Stimulated activated CD4-positive, alpha-beta T cell treated with anti-CD3 and anti-CD28 coated beads, Interleukin-1b, Interleukin-23, amount 100 ng/mL, for 4 hours (primary cell): ENCODE measurements at regions not wholly inside any gene's neighbourhood (a gene's known extent, or its start where the extent isn't known, plus 50 kb on each side); places are given as distances from the start of the nearest gene placed in this dataset.
"Not testable (repeated sequence)": the region's sequence is repeated elsewhere in the genome, so short reads cannot be mapped to it uniquely, and the experiment has no call there.

Experiments
- DNase-seq, 2 donors: peaks; one replicate each; pipeline ENCODE4 v3.0.0-alpha.2; 2020; ENCODE audit warnings: low read depth in 2 of 2

DNA sequence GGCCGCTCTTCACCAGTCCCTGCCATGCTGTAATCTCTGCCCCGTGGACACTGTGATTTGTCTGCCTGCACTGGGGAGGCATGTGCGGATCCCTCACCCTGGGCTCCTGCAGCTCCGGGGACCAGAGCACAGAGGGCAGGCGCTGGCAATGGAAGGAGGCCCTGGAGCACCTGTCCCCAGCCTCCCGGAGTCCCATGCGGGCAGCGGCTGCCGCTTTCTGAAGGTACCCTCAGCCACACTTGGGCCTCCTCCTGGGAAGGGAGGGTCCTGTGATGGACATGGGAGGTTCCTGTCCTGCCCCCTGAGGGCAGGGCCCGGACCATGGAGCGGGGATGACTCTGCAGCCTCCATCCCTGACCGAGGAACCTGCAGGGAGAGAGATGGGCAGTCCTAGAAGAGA is 297.4 kb upstream of the SFSWAP start:
- DNase-seq: no peak

DNA sequence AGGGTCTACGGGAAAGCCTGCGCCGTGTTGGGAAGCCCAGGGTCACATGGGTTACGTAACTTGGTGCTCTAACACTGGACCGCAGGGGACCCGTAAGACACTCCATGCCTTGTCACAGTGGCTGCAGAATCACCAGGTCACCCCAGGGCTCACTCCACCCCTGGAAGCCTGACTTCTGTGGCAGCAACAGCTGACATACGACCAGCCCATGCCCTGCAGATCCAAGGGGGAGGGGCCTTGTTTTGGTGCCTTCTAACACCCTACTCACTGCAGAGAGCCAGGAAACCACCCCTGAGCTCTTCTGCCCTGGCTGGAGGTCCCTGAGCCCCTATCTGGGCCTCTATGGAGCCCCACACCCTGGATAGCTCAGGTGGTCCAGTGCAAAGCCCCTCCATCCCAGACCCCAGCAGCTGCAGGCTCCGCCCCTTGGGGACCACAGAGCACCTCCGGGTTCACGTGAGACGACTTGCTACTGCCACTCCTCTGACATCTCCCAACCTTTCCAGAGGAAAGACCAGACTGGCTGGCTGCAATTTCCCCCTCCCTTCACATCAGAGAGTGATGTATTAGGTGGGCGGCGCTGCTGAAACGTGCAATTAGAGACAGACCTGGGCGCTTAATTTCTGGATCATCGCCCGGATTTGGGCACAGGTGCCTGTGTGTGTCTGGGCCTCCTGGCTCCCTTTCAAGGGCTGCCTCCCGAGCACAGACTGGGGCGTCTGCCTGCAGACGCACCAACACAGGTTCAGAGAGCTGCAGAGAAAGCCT is 296.6 kb upstream of the SFSWAP start:
- DNase-seq: not testable (repeated sequence)

DNA sequence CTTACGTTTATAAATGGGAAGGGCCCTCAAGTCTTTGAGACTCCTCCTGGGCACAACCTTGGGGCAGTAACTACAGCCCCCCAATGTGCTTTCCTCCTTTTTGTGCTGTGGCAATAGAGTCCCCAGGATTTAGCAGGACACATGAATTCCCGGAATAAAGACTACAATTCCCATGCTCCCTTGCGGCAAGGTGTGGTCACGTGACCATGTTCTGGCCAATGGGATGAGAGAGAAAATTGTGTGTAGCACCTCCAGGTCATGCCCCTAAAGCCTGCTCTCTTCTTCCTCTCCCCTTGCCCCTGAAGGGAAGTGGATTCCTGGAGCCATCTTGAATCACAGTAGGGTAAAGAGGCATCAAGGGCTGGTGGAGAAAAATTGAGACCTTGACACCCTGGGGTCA is 295.1 kb upstream of the SFSWAP start:
- DNase-seq: no peak

DNA sequence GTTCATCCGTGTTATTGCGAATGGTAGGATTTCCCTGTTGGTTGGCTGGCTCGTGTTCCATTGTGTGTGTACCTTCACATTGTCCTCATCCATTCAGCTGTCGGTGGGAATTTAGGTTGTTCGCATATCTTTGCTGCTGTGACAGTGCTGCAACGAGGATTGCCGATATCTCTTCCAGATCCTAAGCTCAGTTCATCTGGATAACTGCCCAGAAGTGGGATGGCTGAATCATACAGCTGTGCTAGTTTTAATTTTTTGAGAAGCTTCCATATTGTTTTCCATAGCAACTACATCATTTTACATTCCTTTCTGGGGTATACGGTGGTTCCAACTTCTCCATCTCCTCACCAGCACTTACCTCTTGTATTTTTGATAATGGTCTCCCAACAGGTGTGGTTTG is 292.8 kb upstream of the SFSWAP start:
- no peak for DNase-seq

DNA sequence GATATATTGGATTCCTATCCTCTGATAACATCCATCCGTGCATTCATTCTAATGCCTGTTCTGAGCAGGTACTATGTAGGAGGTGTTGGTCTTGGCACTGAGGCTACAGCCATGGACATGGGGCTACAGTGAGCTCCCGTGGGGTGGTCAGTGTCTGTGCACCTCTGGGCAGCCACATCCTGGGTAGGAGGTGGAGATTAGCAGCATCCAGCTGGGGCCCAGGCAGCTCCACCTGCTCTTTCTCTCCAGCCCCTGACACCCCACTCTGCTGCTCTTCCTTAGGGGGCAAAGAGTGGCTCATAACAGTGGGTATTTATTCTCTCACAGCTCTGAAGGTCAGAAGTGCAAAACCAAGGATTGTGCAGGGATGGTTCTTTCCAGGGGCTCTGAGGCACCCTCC is 292.0 kb upstream of the SFSWAP start:
- DNase-seq: no peak

DNA sequence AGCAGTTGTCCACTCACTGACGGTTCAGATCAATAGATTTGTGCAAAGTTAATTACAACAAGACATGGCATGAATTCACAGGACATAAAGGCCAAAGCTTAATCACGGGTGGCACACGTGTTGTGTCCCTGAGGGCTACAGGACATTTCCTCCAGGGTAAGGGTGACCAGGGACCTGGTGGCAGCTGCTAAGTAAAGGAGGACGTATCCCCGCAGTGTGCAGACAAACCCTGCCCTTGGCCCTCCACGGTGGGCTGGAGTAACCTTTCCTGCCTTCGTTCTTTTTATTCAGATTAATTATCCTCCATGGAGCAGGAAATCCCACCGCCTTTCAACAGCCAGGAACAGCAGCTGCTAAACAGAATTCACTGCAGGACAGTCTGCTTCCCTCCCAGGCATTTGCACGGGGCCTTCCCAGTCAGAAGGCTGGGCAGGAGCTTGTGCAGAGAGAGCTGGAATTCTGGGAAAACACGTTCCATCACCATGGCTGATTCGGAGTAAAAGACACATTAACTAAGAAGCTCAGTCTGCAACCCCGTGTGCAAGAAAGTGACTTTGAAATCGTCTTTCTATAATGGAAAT is 289.9 kb upstream of the SFSWAP start:
- DNase-seq: no peak

DNA sequence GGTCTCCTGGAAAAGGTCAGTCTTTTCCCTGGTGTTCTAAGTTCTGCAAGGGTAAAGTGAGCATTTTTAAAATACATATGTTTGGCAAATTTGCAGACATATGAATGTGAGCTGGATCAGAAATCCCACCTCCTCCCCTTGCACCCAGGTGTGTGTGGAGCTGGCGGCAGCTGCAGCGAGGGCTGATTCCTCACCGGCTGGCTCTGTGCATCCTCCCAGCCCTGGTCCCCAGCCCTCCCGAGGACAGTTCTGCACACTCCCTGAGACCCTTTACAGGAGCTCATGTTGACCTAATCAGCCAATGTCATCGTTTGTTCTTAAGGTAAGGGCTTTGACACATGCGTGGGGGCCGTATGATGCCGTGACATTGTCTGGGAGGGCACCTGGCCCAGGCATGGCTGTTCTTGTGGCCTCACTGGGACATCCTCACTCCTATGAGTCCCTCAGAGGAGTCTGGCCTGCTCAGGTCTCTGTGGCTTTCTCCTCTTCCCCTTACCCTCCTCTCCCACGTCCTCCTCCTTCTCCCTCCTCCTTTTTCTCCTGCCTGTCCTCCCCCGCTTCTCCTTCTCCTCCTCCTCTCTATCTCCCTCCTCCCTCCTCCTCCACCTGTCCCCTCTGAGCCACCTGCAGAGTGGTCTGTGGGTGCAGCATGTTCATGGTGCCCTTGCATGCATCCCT is 289.2 kb upstream of the SFSWAP start:
- DNase-seq: no peak

DNA sequence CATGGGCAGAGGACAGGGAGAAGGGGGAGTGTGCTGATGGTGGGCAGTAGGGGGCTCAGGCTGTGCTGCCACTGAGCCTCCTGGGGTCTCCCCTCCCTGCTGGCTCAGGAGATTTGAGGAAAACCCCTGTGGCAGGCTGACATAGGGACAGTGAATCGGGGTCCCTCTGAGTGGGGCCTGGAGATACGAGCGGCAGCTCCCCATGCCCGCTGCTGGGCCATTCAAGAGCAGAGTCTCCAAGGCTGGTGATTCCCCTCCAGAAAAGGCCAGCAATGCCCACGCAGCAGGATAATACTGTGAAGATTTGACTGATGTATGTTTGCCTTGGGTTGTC is 288.7 kb upstream of the SFSWAP start:
- DNase-seq: no peak

DNA sequence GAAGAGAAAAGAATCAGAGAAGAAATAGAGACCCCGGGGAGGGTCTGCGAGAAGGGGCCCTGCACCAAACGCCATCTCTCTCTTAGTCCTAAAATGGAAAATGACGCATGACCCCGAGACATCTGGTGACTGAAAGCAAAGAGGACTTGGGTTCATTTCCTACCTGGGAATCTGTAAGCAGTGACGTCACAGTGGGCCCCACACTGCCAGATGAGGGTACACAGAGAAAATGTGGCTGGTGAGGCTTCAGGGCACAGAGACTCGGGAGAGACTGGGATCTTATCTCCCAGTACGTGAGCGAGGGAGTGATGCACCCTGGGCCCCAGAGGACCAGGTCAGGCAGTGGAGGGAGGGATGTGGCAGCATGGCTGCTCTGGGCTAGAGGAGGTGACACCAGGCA is 288.1 kb upstream of the SFSWAP start:
- no peak for DNase-seq

DNA sequence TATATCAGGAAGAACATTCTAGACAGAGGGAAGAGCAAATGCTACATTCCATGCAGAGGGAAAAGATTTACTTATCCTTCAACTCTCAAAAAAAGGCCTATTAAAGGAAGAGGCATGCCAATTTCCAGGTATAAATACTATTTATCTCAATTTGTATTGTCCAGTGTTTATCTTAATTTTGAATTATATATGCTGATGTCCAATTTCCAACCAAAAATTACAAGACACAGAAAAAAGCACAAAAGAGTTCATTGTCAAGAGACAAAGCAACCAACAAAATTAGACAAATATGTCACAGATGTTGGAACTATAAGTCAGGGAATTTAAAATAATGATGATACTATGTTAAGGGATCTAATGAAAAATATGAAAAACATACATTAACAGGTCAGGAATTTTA is 286.6 kb upstream of the SFSWAP start:
- no peak for DNase-seq

DNA sequence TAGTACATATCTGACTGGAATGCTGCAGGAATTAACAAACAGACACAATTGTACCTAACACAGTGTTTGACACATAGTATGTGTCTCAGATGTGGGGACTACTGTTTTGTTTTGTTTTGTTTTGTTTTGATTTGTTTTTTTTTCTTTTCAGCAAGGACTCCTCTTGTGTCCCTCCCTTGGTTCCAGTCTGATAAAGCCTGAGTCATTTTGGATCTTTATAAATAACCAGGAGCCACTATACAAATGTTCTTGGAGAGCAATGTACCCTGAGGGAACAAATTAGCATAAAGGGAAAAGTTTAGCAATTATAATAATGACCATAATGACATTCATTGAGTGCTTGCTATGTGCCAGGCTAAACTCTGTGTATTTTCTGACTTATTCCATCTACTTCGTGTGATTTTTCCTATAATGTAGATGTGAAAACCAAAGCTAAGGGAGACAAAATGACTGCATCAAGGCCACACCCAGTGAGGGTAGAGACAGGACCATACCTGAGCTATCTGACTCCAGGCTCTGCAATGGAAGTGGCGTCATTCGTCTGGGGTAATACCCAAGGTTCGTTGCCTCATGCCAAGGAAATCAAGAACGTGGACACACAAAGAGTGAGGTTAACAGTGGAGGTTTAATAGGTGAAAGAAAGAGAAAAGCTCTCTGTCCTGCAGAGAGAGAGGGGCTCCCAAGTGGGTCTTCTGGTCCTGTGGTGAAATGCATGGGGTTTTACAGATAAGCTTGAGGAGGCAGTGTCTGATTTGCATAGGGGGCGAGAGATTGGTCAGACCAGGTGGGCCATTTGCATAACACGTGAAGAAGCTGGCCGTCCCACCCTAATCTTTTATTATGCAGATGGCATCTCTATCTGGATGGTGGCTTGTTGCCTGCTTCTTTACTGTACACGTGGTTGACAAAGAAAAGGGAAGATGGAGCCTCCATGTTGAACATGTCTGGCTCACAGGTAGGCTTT is 285.5 kb upstream of the SFSWAP start:
- DNase-seq: no peak

DNA sequence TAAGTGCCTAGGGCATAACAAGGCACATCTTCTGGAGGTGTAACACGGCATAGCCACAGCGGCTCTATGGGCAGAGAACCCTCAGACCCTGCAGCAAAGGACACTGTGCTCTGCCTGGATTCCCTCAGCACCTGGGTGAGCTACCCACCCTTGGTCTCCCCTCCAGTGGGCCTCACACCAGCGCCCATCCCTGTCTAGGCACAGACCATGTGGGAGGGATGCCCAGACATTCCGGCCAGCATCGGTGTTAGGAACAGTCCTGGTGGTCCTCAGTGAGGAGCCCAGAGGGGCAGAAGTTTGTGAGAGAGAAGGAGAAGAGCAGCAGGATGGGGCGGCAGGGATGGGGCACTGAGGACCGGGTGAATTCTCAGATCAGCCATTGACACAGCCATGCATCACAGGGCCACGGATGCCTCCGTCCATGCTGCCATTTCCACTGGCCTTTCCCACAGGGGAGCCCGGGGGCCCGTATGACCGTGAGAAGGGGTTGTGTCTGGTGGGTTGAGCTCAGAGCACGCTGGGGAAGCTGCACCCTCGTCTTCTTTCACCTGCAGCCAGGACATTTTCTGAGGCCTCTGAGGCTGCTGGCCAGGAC is 282.7 kb upstream of the SFSWAP start:
- no peak for DNase-seq

DNA sequence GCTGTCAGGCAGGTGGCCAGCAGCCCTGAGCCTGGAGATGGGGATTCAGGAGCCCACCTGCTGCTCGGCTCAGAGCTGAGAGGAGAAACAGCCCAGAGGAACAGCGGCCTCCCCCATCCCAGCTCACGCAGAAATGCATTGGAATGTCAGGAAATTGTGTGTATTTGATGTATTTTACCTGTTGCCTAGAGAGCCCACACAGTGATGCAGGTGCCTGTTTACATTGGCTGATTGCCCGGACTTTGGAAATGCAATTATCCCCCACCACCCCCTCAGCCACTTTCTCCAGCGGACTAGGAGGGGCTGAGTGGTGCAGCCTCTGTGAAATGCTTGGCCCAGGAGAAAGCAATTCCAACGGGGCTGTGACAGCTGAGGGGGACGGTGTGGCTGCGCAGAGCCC is 281.7 kb upstream of the SFSWAP start:
- not testable (repeated sequence) for DNase-seq

DNA sequence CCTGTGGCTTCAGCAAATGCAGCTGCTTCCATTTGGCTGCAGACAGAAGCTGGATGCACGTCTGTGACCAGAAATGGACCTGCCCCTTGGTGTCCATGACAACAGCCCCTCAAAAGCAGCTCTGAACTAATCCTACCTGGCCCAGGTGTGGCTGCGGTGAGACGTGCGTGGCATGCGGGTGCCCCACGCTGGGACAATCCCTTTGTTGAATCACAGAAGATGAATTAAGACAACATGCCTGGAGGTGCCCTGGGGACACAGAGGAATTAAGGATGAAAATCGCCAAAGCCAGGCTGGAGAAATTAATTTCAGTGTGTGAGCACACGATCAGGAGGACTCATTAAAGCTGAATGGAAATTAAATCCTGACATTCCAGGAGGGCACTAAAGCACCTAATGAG is 281.2 kb upstream of the SFSWAP start:
- not testable (repeated sequence) for DNase-seq

DNA sequence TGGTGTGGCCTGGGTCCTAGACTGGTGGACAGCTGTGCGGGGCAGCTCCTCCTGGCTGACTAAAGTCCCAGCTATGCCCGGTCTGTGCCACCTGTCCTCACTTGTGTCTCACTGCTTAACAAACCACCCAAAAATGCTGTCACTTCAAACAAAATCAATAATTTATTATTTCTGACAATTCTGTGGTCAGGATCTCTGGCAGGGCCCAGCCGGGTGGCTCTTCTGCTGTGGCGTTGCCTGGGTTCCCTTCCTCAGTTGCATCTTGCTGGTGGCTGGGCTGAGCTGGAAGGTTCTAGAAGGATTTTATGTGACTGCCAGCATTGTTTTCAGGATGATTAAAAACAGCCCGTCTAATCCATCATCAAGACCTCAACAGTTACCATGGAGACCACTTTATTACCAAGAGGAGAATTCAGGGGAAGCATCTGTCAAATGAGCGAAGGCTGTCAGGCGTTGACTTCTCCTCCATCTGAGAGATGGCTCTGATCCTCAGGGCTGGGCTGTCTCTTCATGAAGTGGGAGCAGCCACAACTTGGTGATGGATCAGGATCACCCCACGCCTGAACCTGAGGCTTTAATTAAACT is 280.6 kb upstream of the SFSWAP start:
- no peak for DNase-seq

DNA sequence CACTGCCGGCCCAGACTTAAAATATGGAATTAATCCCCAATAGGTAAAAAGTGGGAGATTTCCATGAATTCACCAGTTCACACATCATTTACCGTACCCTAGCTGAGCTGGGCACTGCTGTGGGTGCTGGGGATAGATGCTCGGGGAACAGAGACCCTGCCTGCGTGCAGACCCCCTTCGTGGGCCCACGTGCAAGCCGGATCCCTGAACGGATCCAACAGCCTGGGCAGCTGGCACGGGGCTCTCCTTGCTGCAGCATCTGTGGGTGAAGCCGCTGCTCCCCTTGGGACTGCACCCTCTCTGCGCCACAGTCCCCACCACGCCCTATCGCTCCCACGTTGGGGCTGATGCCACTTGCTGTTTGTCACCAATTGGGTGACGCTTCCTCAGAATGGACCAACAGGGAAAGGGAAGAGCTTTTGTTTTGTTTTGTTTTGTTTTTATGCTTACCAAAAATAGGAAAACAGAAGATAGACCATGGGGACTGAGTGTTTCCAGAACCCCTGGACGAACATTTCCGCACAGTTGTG is 279.7 kb upstream of the SFSWAP start:
- DNase-seq: not testable (repeated sequence)

DNA sequence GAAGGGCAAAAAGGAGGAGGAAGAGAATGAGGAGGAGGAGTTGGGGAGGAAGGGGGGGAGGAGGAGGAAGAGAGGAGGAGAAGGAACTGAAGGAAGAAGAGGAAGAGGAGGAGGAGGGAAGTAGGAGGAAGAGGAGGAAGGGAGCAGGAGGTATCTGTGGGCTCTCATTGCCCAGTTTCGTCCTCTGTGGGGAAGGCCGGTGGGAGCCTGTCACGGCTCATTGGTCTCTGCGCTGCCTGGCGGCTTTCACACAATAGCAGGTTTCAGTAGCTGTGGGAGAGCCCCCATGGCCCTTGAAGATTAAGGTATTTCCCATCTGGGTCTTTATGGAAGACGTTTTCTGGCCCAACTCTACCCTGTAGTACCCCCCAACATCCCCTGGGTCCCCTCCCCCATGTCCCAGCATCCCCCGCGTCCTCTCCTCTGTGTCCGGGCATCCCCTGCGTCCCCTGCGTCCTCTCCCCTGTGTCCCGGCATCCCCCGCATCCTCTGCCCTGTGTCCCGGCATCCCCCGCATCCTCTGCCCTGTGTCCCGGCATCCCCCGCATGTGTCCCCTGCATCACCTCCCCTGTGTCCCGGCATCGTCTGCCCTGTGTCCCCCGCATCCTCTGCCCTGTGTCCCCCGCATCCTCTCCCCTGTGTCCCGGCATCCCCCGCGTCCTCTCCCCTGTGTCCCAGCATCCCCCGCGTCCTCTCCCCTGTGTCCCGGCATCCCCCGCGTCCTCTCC is 278.2 kb upstream of the SFSWAP start:
- no peak for DNase-seq

DNA sequence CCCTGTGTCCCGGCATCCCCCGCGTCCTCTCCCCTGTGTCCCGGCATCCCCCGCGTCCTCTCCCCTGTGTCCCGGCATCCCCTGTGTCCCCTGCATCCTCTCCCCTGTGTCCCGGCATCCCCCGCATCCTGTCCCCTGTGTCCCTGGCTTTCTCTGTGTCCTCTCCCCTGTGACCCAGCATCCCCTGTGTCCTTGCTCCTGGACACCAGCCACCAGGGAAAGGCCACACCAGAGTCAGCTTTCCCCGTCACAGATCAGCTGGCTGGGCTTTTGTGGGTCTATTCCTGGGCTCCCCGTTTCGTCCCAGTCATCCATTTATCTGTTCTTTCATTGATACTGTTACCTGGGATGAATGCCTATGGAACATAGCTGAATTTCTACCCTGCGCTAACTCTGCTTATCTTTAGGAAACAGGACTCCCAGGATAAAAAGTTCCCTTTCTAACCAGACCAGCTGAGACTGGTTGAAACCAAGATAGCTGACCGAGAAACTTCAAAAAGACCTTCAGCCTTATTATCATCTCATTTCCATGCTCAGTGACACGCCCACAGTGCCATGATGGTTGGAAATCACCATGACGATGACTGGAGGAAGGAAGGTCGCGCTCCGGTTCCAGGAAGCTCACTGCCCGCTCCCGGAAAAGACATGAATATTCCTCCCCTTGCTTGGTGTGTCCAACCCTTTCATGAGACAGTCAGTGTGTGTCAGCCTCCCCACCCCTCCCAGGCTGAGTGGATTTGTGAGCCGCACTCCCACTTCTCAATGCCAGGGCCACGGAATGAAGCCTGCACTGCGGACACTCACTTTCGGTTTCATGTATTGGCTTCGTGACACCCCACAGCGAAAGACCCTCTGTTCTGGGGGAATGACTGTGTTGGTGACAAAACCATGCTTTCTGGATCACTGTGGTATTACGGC is 276.4 kb upstream of the SFSWAP start:
- DNase-seq: no peak
